ENCODE measurements at regions not wholly inside any gene's neighbourhood (a gene's known extent, or its start where the extent isn't known, plus 50 kb on each side); places are given as distances from the start of the nearest gene placed in this dataset.

GRCh38 chr5:92554447-92555085 lies 1026.5 kb downstream of the NR2F1-AS1 start:
- no peak overlapping the region for H2AFZ ChIP-seq (ENCODE audit: insufficient read depth, low read depth, low read length, poor library complexity, severe bottlenecking)
- no CpG with 5 or more reads among the region's 1 CpG for WGBS (ENCODE audit: insufficient coverage)

GRCh38 chr5:92553326-92553725 lies 1027.7 kb downstream of the NR2F1-AS1 start:
- TF ChIP-seq EZH2 (IDR thresholded peaks at IDR 0.05; ENCODE audit: borderline replicate concordance, insufficient read depth, low read depth, low read length, poor library complexity, severe bottlenecking): no peak
- no peak for TF ChIP-seq CTCF (IDR thresholded peaks at IDR 0.05)
- Histone ChIP-seq H3K27me3 (replicated peaks in 1 of 4; ENCODE audit: control extremely low read depth in 1 of 4, control insufficient read depth in 3 of 4, insufficient read depth in 4 of 4, low read length in 3 of 4) (no peaks in the 10 kb centered on the region), H4K20me1 (ENCODE audit: control insufficient read depth, insufficient read depth, low read length, poor library complexity, severe bottlenecking) (no peaks in the 10 kb centered on the region), H3K27ac (ENCODE audit: low read length in 2 of 2) (no peak overlapping the region), H2AFZ (ENCODE audit: insufficient read depth, low read depth, low read length, poor library complexity, severe bottlenecking) (no peak overlapping the region), H3K36me3 (replicated peaks in 1 of 2; ENCODE audit: control extremely low read depth in 1 of 2, control insufficient read depth in 1 of 2, extremely low read depth in 1 of 2, insufficient read depth in 2 of 2, low read length in 1 of 2) (no peaks in the 10 kb centered on the region), H3K79me2 (ENCODE audit: control insufficient read depth, insufficient read depth, low read length) (no peaks in the 10 kb centered on the region), H3K4me1 (ENCODE audit: control insufficient read depth in 2 of 2, insufficient read depth in 2 of 2, low read length in 2 of 2) (no peaks in the 10 kb centered on the region), H3K9me3 (ENCODE audit: control extremely low read depth in 1 of 3, control insufficient read depth in 2 of 3, insufficient read depth in 1 of 3, low read length in 2 of 3) (peaks cover 0 to 3% (median 0%) of the 10 kb centered on the region in 3 donors), H3K9ac (ENCODE audit: low read length) (no peak overlapping the region), H3K4me2 (replicated peaks; ENCODE audit: low read depth, low read length, poor library complexity, severe bottlenecking) (no peak overlapping the region), H3K4me3 (ENCODE audit: control extremely low read depth in 1 of 5, extremely low read depth in 1 of 5, insufficient read depth in 1 of 5, low read depth in 2 of 5, low read length in 4 of 5) (no peak overlapping the region)
- CTCF ChIA-PET: no interaction called here
- Mint-ChIP-seq H3K4me3 (no peak overlapping the region), H3K9me3 (ENCODE audit: insufficient read depth) (no peaks in the 10 kb centered on the region), H3K4me1 (no peaks in the 10 kb centered on the region), H3K27me3 (no peaks in the 10 kb centered on the region), H3K27ac (no peak overlapping the region)
- no peak for DNase-seq
- POLR2A ChIA-PET: no interaction called here
- ATAC-seq (ENCODE audit: low read depth): no peak
- intact Hi-C loops (cut with micrococcal nuclease): no loop called here

More at GRCh38 chr5:92554447-92555085, 1026.5 kb downstream of the NR2F1-AS1 start:
- no peak overlapping the region for H3K27ac Mint-ChIP-seq
- no peak overlapping the region for H3K4me3 Mint-ChIP-seq
- Histone ChIP-seq H3K9me3 (ENCODE audit: control extremely low read depth in 1 of 3, control insufficient read depth in 2 of 3, insufficient read depth in 1 of 3, low read length in 2 of 3) (peaks cover 0 to 3% (median 0%) of the 10 kb centered on the region in 3 donors), H3K27ac (ENCODE audit: low read length in 2 of 2) (no peak overlapping the region), H3K27me3 (replicated peaks in 1 of 4; ENCODE audit: control extremely low read depth in 1 of 4, control insufficient read depth in 3 of 4, insufficient read depth in 4 of 4, low read length in 3 of 4) (no peaks in the 10 kb centered on the region), H3K9ac (ENCODE audit: low read length) (no peak overlapping the region), H3K4me2 (replicated peaks; ENCODE audit: low read depth, low read length, poor library complexity, severe bottlenecking) (no peak overlapping the region), H3K79me2 (ENCODE audit: control insufficient read depth, insufficient read depth, low read length) (no peaks in the 10 kb centered on the region), H3K36me3 (replicated peaks in 1 of 2; ENCODE audit: control extremely low read depth in 1 of 2, control insufficient read depth in 1 of 2, extremely low read depth in 1 of 2, insufficient read depth in 2 of 2, low read length in 1 of 2) (no peaks in the 10 kb centered on the region), H3K4me3 (ENCODE audit: control extremely low read depth in 1 of 5, extremely low read depth in 1 of 5, insufficient read depth in 1 of 5, low read depth in 2 of 5, low read length in 4 of 5) (no peak overlapping the region), H3K4me1 (ENCODE audit: control insufficient read depth in 2 of 2, insufficient read depth in 2 of 2, low read length in 2 of 2) (no peaks in the 10 kb centered on the region), H4K20me1 (ENCODE audit: control insufficient read depth, insufficient read depth, low read length, poor library complexity, severe bottlenecking) (no peaks in the 10 kb centered on the region)
- H3K9me3 Mint-ChIP-seq (ENCODE audit: insufficient read depth): no peaks in the 10 kb centered on the region
- H3K27me3 Mint-ChIP-seq: no peaks in the 10 kb centered on the region
- no peak for DNase-seq
- ChIA-PET CTCF (no interaction called here), POLR2A (no interaction called here)
- no peak for ATAC-seq (ENCODE audit: low read depth)
- H3K4me1 Mint-ChIP-seq: no peaks in the 10 kb centered on the region
- intact Hi-C loops (cut with micrococcal nuclease): no loop called here
- TF ChIP-seq CTCF (IDR thresholded peaks at IDR 0.05): no peak
- no peak for TF ChIP-seq EZH2 (IDR thresholded peaks at IDR 0.05; ENCODE audit: borderline replicate concordance, insufficient read depth, low read depth, low read length, poor library complexity, severe bottlenecking)

Data from B cell (primary cell).